IMR-90 (cell line): ENCODE measurements at regions not wholly inside any gene's neighbourhood (a gene's known extent, or its start where the extent isn't known, plus 50 kb on each side); places are given as distances from the start of the nearest gene placed in this dataset.
A peak's percentile ranks its signal among the peaks of the same experiment; 100 is the strongest.

Experiments used
- ATAC-seq: fragments of 200-7000 bp; cut with Tn5 transposase; 2 replicates; pipeline ENCODE4 v1.9.1; 2020; ENCODE audit warnings: low read depth, mild to moderate bottlenecking, moderate library complexity
- BruUV-seq: library from RNA; stranded (reverse); fragments of 400-500 nt; replicated peaks from 2 replicates; lab custom pipeline; 2021; lab: Mats Ljungman, UMichigan
- CTCF ChIA-PET: fragments of 300-600 bp; formaldehyde crosslinking; extraction: SDS; loops from one replicate; lab custom pipeline; 2021; ENCODE audit warnings: antibody characterized with exemption; lab: Yijun Ruan, JAX
- POLR2A ChIA-PET: fragments of 300-600 bp; sonication (Branson Sonifier 250); formaldehyde crosslinking; loops from one replicate; lab custom pipeline; 2022; ENCODE audit warnings: antibody characterized with exemption; ENCODE audit not compliant: unreplicated experiment; lab: Charles Lee
- DNase-seq: peaks from one replicate; pipeline ENCODE4 v3.0.0; 2013
- H2AFZ ChIP-seq: replicated peaks from 2 replicates; pipeline ENCODE3; 2013; ENCODE audit warnings: low read length, mild to moderate bottlenecking; ENCODE audit not compliant: poor library complexity
- H2AK5ac ChIP-seq: 2 replicates; pipeline ENCODE4 v1.6.1; 2013; ENCODE audit warnings: low read depth, low read length, inconsistent platforms
- H2AK9ac ChIP-seq: replicated peaks from 2 replicates; pipeline ENCODE3; 2013; ENCODE audit warnings: mild to moderate bottlenecking, low read depth, low read length, moderate library complexity; ENCODE audit not compliant: poor library complexity
- H2BK120ac ChIP-seq: 2 replicates; pipeline ENCODE4 v1.6.1; 2013; ENCODE audit warnings: low read depth, low read length, inconsistent platforms
- H2BK15ac ChIP-seq: 3 replicates; pipeline ENCODE4 v1.6.1; 2013; ENCODE audit warnings: low read depth, low read length, inconsistent platforms
- H2BK20ac ChIP-seq: 2 replicates; pipeline ENCODE4 v1.6.1; 2013; ENCODE audit warnings: low read depth, mild to moderate bottlenecking, inconsistent platforms, low read length, moderate library complexity
- H2BK5ac ChIP-seq: 2 replicates; pipeline ENCODE4 v1.6.1; 2013; ENCODE audit warnings: mild to moderate bottlenecking, low read depth, low read length, inconsistent platforms; ENCODE audit not compliant: poor library complexity, severe bottlenecking
- H3K14ac ChIP-seq: replicated peaks from 2 replicates; pipeline ENCODE4 v1.6.1; 2013; ENCODE audit warnings: low read depth, low read length, inconsistent platforms
- H3K18ac ChIP-seq: 2 replicates; pipeline ENCODE4 v1.6.1; 2013; ENCODE audit warnings: low read depth, low read length, control low read depth
- H3K23ac ChIP-seq: 2 replicates; pipeline ENCODE4 v1.6.1; 2013; ENCODE audit warnings: low read depth, low read length, inconsistent platforms
- H3K27ac ChIP-seq: 2 replicates; pipeline ENCODE4 v1.5.1; 2013; ENCODE audit warnings: mild to moderate bottlenecking, control low read depth, low read length; ENCODE audit not compliant: insufficient read depth
- H3K27me3 ChIP-seq: 2 replicates; pipeline ENCODE4 v1.6.1; 2013; ENCODE audit warnings: low read length; ENCODE audit not compliant: control insufficient read depth, insufficient read depth
- H3K36me3 ChIP-seq: 2 replicates; pipeline ENCODE4 v1.6.1; 2013; ENCODE audit warnings: low read length, mixed read lengths; ENCODE audit not compliant: control insufficient read depth, insufficient read depth
- H3K4ac ChIP-seq: 2 replicates; pipeline ENCODE4 v1.6.1; 2013; ENCODE audit warnings: low read depth, low read length, inconsistent platforms
- H3K4me1 ChIP-seq: 2 replicates; pipeline ENCODE4 v1.6.1; 2013; ENCODE audit warnings: low read length, mixed read lengths; ENCODE audit not compliant: control insufficient read depth, insufficient read depth
- H3K4me2 ChIP-seq: 2 replicates; pipeline ENCODE4 v1.6.1; 2013; ENCODE audit warnings: low read depth, mild to moderate bottlenecking, control low read depth, low read length, moderate library complexity
- H3K4me3 ChIP-seq: 2 replicates; pipeline ENCODE4 v1.5.1; 2013; ENCODE audit warnings: low read depth, mild to moderate bottlenecking, control low read depth, low read length, moderate library complexity; ENCODE audit not compliant: insufficient read depth
- H3K56ac ChIP-seq: 2 replicates; pipeline ENCODE4 v1.6.1; 2013; ENCODE audit warnings: low read length, inconsistent platforms; ENCODE audit not compliant: insufficient read depth; ENCODE audit errors: extremely low read depth
- H3K79me1 ChIP-seq, 2 experiments: 2 replicates each; pipeline ENCODE4 v1.6.1; 2013; ENCODE audit warnings: low read length in 2 of 2, inconsistent platforms in 1 of 2, low read depth in 1 of 2
- H3K9ac ChIP-seq: 2 replicates; pipeline ENCODE4 v1.6.1; 2013; ENCODE audit warnings: low read depth, low read length, control low read depth
- H3K9me1 ChIP-seq: 2 replicates; pipeline ENCODE4 v1.6.1; 2013; ENCODE audit warnings: low read length, inconsistent platforms; ENCODE audit not compliant: insufficient read depth
- H3K9me3 ChIP-seq: 2 replicates; pipeline ENCODE4 v1.6.1; 2013; ENCODE audit warnings: low read length; ENCODE audit not compliant: control insufficient read depth, insufficient read depth
- H4K20me1 ChIP-seq: 2 replicates; pipeline ENCODE4 v1.6.1; 2013; ENCODE audit warnings: low read length, inconsistent platforms; ENCODE audit not compliant: insufficient read depth
- H4K5ac ChIP-seq: 2 replicates; pipeline ENCODE4 v1.6.1; 2013; ENCODE audit warnings: mild to moderate bottlenecking, low read depth, low read length, control low read depth
- H4K8ac ChIP-seq, 2 experiments: 2 replicates each; pipeline ENCODE4 v1.6.1; 2013; ENCODE audit warnings: low read depth in 2 of 2, low read length in 2 of 2, control low read depth in 1 of 2, inconsistent platforms in 1 of 2
- H4K91ac ChIP-seq: 2 replicates; pipeline ENCODE4 v1.6.1; 2013; ENCODE audit warnings: low read depth, low read length, inconsistent platforms; ENCODE audit not compliant: insufficient read depth
- CEBPB ChIP-seq: IDR thresholded peaks from 2 replicates; pipeline ENCODE4 v1.6.1; 2012; ENCODE audit warnings: low read depth, low read length, improper control_type of control experiment
- CHD1 ChIP-seq: IDR thresholded peaks from 2 replicates; pipeline ENCODE4 v1.6.1; 2012; ENCODE audit warnings: low read depth, low read length, improper control_type of control experiment
- ELK1 ChIP-seq: fragments of 150-350 bp; IDR thresholded peaks from 2 replicates; pipeline ENCODE4 v1.6.1; 2016; ENCODE audit warnings: low read depth, mild to moderate bottlenecking, low read length, moderate library complexity, borderline replicate concordance
- MAFK ChIP-seq: IDR thresholded peaks from 2 replicates; pipeline ENCODE4 v1.6.1; 2012; ENCODE audit warnings: low read depth, low read length, improper control_type of control experiment
- NFE2L2 ChIP-seq: fragments of 150-350 bp; IDR thresholded peaks from 2 replicates; pipeline ENCODE4 v1.6.1; 2016; ENCODE audit warnings: low read depth, mild to moderate bottlenecking, low read length
- RFX5 ChIP-seq: IDR thresholded peaks from 2 replicates; pipeline ENCODE4 v1.8.0; 2012; ENCODE audit warnings: low read depth, mild to moderate bottlenecking, low read length, moderate library complexity
- WGBS, 2 experiments: methylation state at CpG; one replicate each; pipeline versions ENCODE4 v1.1.5 to v1.1.7; 2013; ENCODE audit warnings: missing lambda C conversion rate in 2 of 2; ENCODE audit not compliant: insufficient read length in 1 of 2; ENCODE audit errors: extremely low coverage in 2 of 2; 5-methylcytosine and 5-hydroxymethylcytosine counted together
- dilution Hi-C: fragments of 300-500 bp; cut with HindIII; formaldehyde crosslinking; loops from one replicate; pipeline ENCODE4 v1.14.3; 2018; ENCODE audit warnings: low sequenced_read_pairs; ENCODE audit not compliant: unreplicated experiment
- in situ Hi-C: fragments of 300-500 bp; cut with MboI; formaldehyde crosslinking; loops from 3 replicates; pipeline ENCODE4 v1.14.3; 2019; ENCODE audit warnings: low sequenced_read_pairs, inconsistent platforms, mixed read lengths
- intact Hi-C: fragments of 100-400 bp; cut with micrococcal nuclease; formaldehyde crosslinking; loops from 2 replicates; pipeline ENCODE4 v1.10.0; 2022
- TF ChIP-seq, protein P1 (sequence below): fragments of 150-350 bp; IDR thresholded peaks from 2 replicates; pipeline ENCODE4 v1.6.1; 2017; ENCODE audit warnings: mild to moderate bottlenecking, antibody characterized with exemption, low read length, low read depth
- TF ChIP-seq, protein P2 (sequence below): conservative IDR thresholded peaks from 2 replicates; pipeline ENCODE4 v1.5.1; 2012; ENCODE audit warnings: mild to moderate bottlenecking, low read depth, low read length, improper control_type of control experiment

DNA sequence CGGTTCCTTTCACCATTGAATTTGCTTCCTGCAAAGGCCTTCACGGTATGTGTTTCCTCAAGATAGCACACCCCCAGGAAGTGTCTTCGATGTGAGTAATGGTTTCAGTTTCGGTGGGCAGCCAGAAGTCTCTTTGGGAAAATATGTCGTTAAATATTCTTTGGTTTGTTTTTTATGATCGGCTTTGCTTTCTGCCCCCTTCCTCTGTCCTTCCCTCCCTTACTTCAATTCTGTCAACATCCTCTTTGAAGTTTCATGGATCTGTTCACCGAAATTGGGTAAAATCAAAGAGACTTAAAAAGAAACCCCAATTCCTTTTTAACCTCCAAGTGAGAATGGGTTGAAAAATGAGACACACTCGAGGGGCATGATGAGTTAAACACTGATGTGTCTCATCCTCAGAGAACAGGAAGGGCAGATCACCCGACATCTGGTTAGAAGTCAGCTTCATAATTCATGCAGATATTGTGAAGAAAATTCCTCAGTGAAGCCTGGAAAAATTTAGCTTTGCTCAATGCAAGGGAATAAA is 170.8 kb upstream of the HABP2 start (continued):
- TF ChIP-seq, protein P1, sequence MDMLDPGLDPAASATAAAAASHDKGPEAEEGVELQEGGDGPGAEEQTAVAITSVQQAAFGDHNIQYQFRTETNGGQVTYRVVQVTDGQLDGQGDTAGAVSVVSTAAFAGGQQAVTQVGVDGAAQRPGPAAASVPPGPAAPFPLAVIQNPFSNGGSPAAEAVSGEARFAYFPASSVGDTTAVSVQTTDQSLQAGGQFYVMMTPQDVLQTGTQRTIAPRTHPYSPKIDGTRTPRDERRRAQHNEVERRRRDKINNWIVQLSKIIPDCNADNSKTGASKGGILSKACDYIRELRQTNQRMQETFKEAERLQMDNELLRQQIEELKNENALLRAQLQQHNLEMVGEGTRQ: no peak

DNA sequence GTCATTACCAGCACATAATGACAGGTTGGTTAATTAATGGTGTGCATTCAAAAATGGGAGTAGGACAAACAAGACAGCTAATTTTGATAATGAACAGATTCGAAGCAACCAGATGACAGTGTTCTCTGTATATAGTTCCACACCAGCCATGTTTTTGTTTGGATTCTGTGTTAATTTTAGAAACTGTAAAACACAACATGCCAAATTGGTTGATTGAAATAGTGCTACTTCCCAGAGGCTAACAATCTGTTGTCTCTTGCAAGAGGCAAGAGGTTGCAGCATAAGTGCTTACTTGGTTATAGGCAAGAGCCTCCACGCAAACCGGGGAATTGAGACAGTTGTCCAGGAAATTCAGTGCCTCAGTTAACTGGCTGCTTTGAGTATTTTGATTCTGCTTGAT is 170.2 kb upstream of the HABP2 start:
- in situ Hi-C loops: loop anchor here (10.0 to 25.0 kb wide), 4 partner anchors 248 to 908 kb away; no protein-coding TSS in a partner anchor
- H2BK15ac ChIP-seq: no peak overlapping the region
- no peaks in the 10 kb centered on the region for H3K36me3 ChIP-seq
- ATAC-seq: no peak
- ChIA-PET CTCF (no interaction called here), POLR2A (no interaction called here)
- H3K18ac ChIP-seq: no peak overlapping the region
- peaks cover 4% of the 10 kb centered on the region; the same call in 1 of the 2 replicates for H3K9me1 ChIP-seq
- H2AK9ac ChIP-seq: no peak overlapping the region
- peak overlapping the region; percentile 88 for H2BK20ac ChIP-seq
- H3K56ac ChIP-seq: no peak overlapping the region
- no peak for TF ChIP-seq CHD1
- TF ChIP-seq RFX5: no peak
- TF ChIP-seq, protein P2, sequence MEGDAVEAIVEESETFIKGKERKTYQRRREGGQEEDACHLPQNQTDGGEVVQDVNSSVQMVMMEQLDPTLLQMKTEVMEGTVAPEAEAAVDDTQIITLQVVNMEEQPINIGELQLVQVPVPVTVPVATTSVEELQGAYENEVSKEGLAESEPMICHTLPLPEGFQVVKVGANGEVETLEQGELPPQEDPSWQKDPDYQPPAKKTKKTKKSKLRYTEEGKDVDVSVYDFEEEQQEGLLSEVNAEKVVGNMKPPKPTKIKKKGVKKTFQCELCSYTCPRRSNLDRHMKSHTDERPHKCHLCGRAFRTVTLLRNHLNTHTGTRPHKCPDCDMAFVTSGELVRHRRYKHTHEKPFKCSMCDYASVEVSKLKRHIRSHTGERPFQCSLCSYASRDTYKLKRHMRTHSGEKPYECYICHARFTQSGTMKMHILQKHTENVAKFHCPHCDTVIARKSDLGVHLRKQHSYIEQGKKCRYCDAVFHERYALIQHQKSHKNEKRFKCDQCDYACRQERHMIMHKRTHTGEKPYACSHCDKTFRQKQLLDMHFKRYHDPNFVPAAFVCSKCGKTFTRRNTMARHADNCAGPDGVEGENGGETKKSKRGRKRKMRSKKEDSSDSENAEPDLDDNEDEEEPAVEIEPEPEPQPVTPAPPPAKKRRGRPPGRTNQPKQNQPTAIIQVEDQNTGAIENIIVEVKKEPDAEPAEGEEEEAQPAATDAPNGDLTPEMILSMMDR: no peak
- TF ChIP-seq CEBPB: no peak
- TF ChIP-seq ELK1: no peak
- TF ChIP-seq MAFK: no peak
- TF ChIP-seq NFE2L2: no peak
- peak overlapping the region in 1 of 2 experiments; percentile 90; a peak in 2 of 4 replicates for H4K8ac ChIP-seq
- no peak overlapping the region for H2BK5ac ChIP-seq
- H2AK5ac ChIP-seq: no peak overlapping the region
- H4K91ac ChIP-seq: no peak overlapping the region
- no peak for DNase-seq
- H3K4me1 ChIP-seq: peaks cover 3% of the 10 kb centered on the region; the same call in 1 of the 2 replicates
- no peaks in the 10 kb centered on the region; the same call in 1 of the 2 replicates for H3K27me3 ChIP-seq
- no peak overlapping the region for H3K4me3 ChIP-seq
- H3K79me1 ChIP-seq: no peaks in the 10 kb centered on the region
- H3K4ac ChIP-seq: peak overlapping the region; percentile 13; the same call in 1 of the 2 replicates
- H3K14ac ChIP-seq: peak overlapping the region; percentile 97
- no peak overlapping the region for H3K27ac ChIP-seq
- H3K4me2 ChIP-seq: peak overlapping the region; percentile 93; the same call in 1 of the 2 replicates
- H2AFZ ChIP-seq: no peak overlapping the region
- H3K9ac ChIP-seq: 0 out of 2 replicates have a peak overlapping the region, but pooled peaks have one; percentile 58
- no peak overlapping the region for H4K5ac ChIP-seq
- dilution Hi-C loops: no loop called here
- intact Hi-C loops: loop anchor here (1.0 to 10.0 kb wide), 5 partner anchors 328 to 1198 kb away; partner anchors contain the start of gene GPAM
- peak overlapping the region; percentile 91; the same call in 1 of the 2 replicates for H2BK120ac ChIP-seq
- H4K20me1 ChIP-seq: no peaks in the 10 kb centered on the region
- H3K9me3 ChIP-seq: no peaks in the 10 kb centered on the region
- no CpG with 5 or more reads among the region's 3 CpGs for WGBS, 2 experiments
- BruUV-seq: no TSS peak
- H3K23ac ChIP-seq: 0 out of 2 replicates have a peak overlapping the region, but pooled peaks have one; percentile 91
